Dedifferentiated amniotic fluid mesenchymal stem cell (primary cell): ENCODE measurements at regions not wholly inside any gene's neighbourhood (a gene's known extent, or its start where the extent isn't known, plus 50 kb on each side); places are given as distances from the start of the nearest gene placed in this dataset.

Experiments used
- DNase-seq: peaks from one replicate; pipeline ENCODE4 v3.0.0-alpha.2; 2016; ENCODE audit errors: extremely low spot score

GRCh38 chr1:8203056-8203455 is 114.9 kb upstream of the SLC45A1 start:
- no peak for DNase-seq

GRCh38 chr1:8202182-8202905 is 115.6 kb upstream of the SLC45A1 start:
- peak; percentile 74 for DNase-seq

- no peak for DNase-seq
Measured at GRCh38 chr1:8201331-8201861, 116.5 kb upstream of the SLC45A1 start.

- DNase-seq = no peak
Measured at GRCh38 chr1:8200317-8201115, 117.4 kb upstream of the SLC45A1 start.

GRCh38 chr1:8198522-8198921 is 119.4 kb upstream of the SLC45A1 start:
- DNase-seq = no peak

- peak; percentile 86 for DNase-seq
Measured at GRCh38 chr1:8197493-8198282, 120.2 kb upstream of the SLC45A1 start.

GRCh38 chr1:8194481-8195227 is 123.3 kb upstream of the SLC45A1 start:
- peak; percentile 23 for DNase-seq

- no peak for DNase-seq
Measured at GRCh38 chr1:8193840-8194406, 124.0 kb upstream of the SLC45A1 start.

GRCh38 chr1:8191474-8191873 is 126.4 kb upstream of the SLC45A1 start:
- no peak for DNase-seq

GRCh38 chr1:8189931-8190483 is 127.9 kb upstream of the SLC45A1 start:
- DNase-seq = no peak

GRCh38 chr1:8185400-8185799 is 132.5 kb upstream of the SLC45A1 start:
- no peak for DNase-seq

- DNase-seq = no peak
Measured at GRCh38 chr1:8184301-8184700, 133.6 kb upstream of the SLC45A1 start.

- DNase-seq = no peak
Measured at GRCh38 chr1:8182034-8182761, 135.7 kb upstream of the SLC45A1 start.

- no peak for DNase-seq
Measured at GRCh38 chr1:8179132-8179793, 138.7 kb upstream of the SLC45A1 start.

- DNase-seq = no peak
Measured at GRCh38 chr1:8176279-8176678, 141.6 kb upstream of the SLC45A1 start.

GRCh38 chr1:8174807-8175206 is 143.1 kb upstream of the SLC45A1 start:
- no peak for DNase-seq

- no peak for DNase-seq
Measured at GRCh38 chr1:8171751-8172464, 145.8 kb upstream of the ERRFI1 start.

- no peak for DNase-seq
Measured at GRCh38 chr1:8170059-8170835, 144.1 kb upstream of the ERRFI1 start.
